ENCODE measurements at regions not wholly inside any gene's neighbourhood (a gene's known extent, or its start where the extent isn't known, plus 50 kb on each side); places are given as distances from the start of the nearest gene placed in this dataset.

DNA sequence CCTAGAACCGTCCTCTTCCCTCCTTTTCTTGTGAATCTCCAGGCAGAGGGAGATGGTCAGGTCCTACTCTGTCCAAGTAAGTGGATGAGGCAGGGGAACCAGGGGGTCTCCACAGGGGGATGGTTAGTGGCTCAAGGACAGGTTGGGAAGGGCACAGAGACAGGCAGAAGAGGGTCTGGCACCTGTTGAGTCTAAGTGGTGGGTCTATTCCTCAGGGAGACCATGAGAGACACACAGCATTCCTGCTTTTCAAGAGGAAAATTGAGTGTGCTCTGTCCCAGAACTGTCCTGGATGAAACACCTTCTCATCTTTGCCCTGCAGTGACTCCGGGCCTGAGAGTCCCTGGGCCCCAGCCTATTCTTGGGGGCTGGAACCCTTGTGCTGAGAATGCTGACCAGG lies 184.8 kb upstream of the GALNT17 start:
- H3K18ac ChIP-seq (ENCODE audit: extremely low read depth, low read length): no peak overlapping the region
- ChIA-PET POLR2A (ENCODE audit: partially characterized antibody) (no interaction called here), CTCF (ENCODE audit: partially characterized antibody) (no interaction called here)
- H2BK5ac ChIP-seq (ENCODE audit: low read depth, low read length): no peak overlapping the region
- no peak for FAIRE-seq
- no peak overlapping the region for H3K27ac ChIP-seq (ENCODE audit: low read depth, low read length)
- H2BK20ac ChIP-seq (ENCODE audit: low read length): no peak overlapping the region
- H3K36me3 ChIP-seq (ENCODE audit: control insufficient read depth in 2 of 4, insufficient read depth in 4 of 4, low read length in 3 of 4): no peaks in the 10 kb centered on the region
- no peak overlapping the region for H2BK12ac ChIP-seq (ENCODE audit: low read depth, low read length)
- no peak overlapping the region for H3K4me2 ChIP-seq (ENCODE audit: insufficient read depth in 1 of 2, low read depth in 2 of 2, low read length in 2 of 2)
- no peak overlapping the region for H3K14ac ChIP-seq (ENCODE audit: insufficient read length)
- no peak overlapping the region for H3K4ac ChIP-seq (replicated peaks; ENCODE audit: insufficient read length, low read depth, low read length)
- H3K79me1 ChIP-seq (ENCODE audit: low read depth, low read length): no peaks in the 10 kb centered on the region
- no peaks in the 10 kb centered on the region for H3K23me2 ChIP-seq (ENCODE audit: low read depth, low read length)
- H3K4me1 ChIP-seq (replicated peaks in 1 of 4; ENCODE audit: control insufficient read depth in 3 of 4, insufficient read depth in 4 of 4, low read length in 3 of 4): peaks cover 0 to 1% (median 0%) of the 10 kb centered on the region in 4 experiments; a peak in 2 of 7 replicates
- no peak overlapping the region for H2AK5ac ChIP-seq (ENCODE audit: low read depth, low read length)
- no peak overlapping the region for H4K5ac ChIP-seq (ENCODE audit: insufficient read length, low read depth, low read length)
- no peaks in the 10 kb centered on the region for H3K79me2 ChIP-seq (ENCODE audit: control insufficient read depth in 1 of 2, insufficient read depth in 2 of 2, low read length in 2 of 2)
- no peaks in the 10 kb centered on the region for H3K27me3 ChIP-seq (replicated peaks in 1 of 4; ENCODE audit: control insufficient read depth in 3 of 4, extremely low read depth in 1 of 4, insufficient read depth in 3 of 4, low read length in 3 of 4)
- H3K9ac ChIP-seq (replicated peaks in 1 of 4; ENCODE audit: extremely low read depth in 1 of 4, low read depth in 3 of 4, low read length in 3 of 4): no peak overlapping the region
- H4K20me1 ChIP-seq (replicated peaks in 1 of 2; ENCODE audit: control insufficient read depth in 1 of 2, insufficient read depth in 2 of 2, low read length in 2 of 2): no peaks in the 10 kb centered on the region
- no peak overlapping the region for H4K91ac ChIP-seq (replicated peaks; ENCODE audit: insufficient read length, low read length)
- H3K56ac ChIP-seq (replicated peaks; ENCODE audit: insufficient read length, low read depth, low read length): no peak overlapping the region
- DNase-seq (ENCODE audit: low read depth in 1 of 2, low spot score in 2 of 2): peak in 1 of 2 experiments; percentile 23
- H2AFZ ChIP-seq (ENCODE audit: low read length): no peak overlapping the region
- WGBS, 2 experiments (ENCODE audit: extremely low coverage in 1 of 2, insufficient coverage in 1 of 2, insufficient read length in 1 of 2, insufficient replicate concordance in 2 of 2, low coverage in 1 of 2, low lambda C conversion rate in 2 of 2, missing lambda C conversion rate in 1 of 2): 81% methylated on average over 2 of the region's 2 CpGs; no CpG with 5 or more reads in 1 of the 2 experiments
- H4K8ac ChIP-seq (ENCODE audit: extremely low read depth, insufficient read depth, low read length): no peak overlapping the region
- H2BK120ac ChIP-seq (replicated peaks; ENCODE audit: low read depth, low read length): no peak overlapping the region
- peaks cover 0 to 17% of the 10 kb centered on the region in 2 experiments; a peak in 2 of 4 replicates for H3K9me3 ChIP-seq (ENCODE audit: insufficient read depth in 2 of 2, low read depth in 1 of 2, low read length in 1 of 2)
- H3K4me3 ChIP-seq (ENCODE audit: extremely low read depth in 1 of 4, insufficient read depth in 2 of 4, low read depth in 3 of 4, low read length in 4 of 4): no peak overlapping the region
- no peak overlapping the region for H3K23ac ChIP-seq (ENCODE audit: insufficient read length)
- no peak overlapping the region for H2BK15ac ChIP-seq (ENCODE audit: low read length)
- TF ChIP-seq PHF8 (conservative IDR thresholded peaks at IDR 0.05; ENCODE audit: low read depth, low read length): no peak
- no peak for TF ChIP-seq BRCA1 (IDR thresholded peaks at IDR 0.05; ENCODE audit: low read depth, low read length)
- TF ChIP-seq, protein P1, sequence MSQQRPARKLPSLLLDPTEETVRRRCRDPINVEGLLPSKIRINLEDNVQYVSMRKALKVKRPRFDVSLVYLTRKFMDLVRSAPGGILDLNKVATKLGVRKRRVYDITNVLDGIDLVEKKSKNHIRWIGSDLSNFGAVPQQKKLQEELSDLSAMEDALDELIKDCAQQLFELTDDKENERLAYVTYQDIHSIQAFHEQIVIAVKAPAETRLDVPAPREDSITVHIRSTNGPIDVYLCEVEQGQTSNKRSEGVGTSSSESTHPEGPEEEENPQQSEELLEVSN (IDR thresholded peaks at IDR 0.05): no peak
- no peak for TF ChIP-seq CTBP2 (IDR thresholded peaks at IDR 0.05; ENCODE audit: borderline replicate concordance, insufficient read depth, insufficient read length, low read length)

Measured in H1 (cell line).